ENCODE measurements at regions not wholly inside any gene's neighbourhood (a gene's known extent, or its start where the extent isn't known, plus 50 kb on each side); places are given as distances from the start of the nearest gene placed in this dataset.

GRCh38 chr11:110858547-110858921 lies 146.3 kb upstream of the ARHGAP20 start:
- Histone ChIP-seq H3K27me3 (replicated peaks; ENCODE audit: control insufficient read depth, insufficient read depth, low read length) (no peaks in the 10 kb centered on the region), H3K36me3 (ENCODE audit: control insufficient read depth, insufficient read depth, low read length) (no peaks in the 10 kb centered on the region), H3K4me3 (replicated peaks; ENCODE audit: low read depth, low read length) (no peak overlapping the region)
- DNase-seq (ENCODE audit: extremely low read depth, insufficient read length): peak; percentile 7
- no peak for TF ChIP-seq CTCF (IDR thresholded peaks at IDR 0.05; ENCODE audit: insufficient read depth, low read length, poor library complexity, severe bottlenecking)

GRCh38 chr11:110857892-110858546 lies 145.8 kb upstream of the ARHGAP20 start:
- no peak for DNase-seq (ENCODE audit: extremely low read depth, insufficient read length)
- no peaks in the 10 kb centered on the region for H3K27me3 ChIP-seq (replicated peaks; ENCODE audit: control insufficient read depth, insufficient read depth, low read length)
- no peak for TF ChIP-seq CTCF (IDR thresholded peaks at IDR 0.05; ENCODE audit: insufficient read depth, low read length, poor library complexity, severe bottlenecking)
- H3K36me3 ChIP-seq (ENCODE audit: control insufficient read depth, insufficient read depth, low read length): no peaks in the 10 kb centered on the region
- peak overlapping the region; percentile 8; the same call in 1 of the 2 replicates for H3K4me3 ChIP-seq (replicated peaks; ENCODE audit: low read depth, low read length)

DNA sequence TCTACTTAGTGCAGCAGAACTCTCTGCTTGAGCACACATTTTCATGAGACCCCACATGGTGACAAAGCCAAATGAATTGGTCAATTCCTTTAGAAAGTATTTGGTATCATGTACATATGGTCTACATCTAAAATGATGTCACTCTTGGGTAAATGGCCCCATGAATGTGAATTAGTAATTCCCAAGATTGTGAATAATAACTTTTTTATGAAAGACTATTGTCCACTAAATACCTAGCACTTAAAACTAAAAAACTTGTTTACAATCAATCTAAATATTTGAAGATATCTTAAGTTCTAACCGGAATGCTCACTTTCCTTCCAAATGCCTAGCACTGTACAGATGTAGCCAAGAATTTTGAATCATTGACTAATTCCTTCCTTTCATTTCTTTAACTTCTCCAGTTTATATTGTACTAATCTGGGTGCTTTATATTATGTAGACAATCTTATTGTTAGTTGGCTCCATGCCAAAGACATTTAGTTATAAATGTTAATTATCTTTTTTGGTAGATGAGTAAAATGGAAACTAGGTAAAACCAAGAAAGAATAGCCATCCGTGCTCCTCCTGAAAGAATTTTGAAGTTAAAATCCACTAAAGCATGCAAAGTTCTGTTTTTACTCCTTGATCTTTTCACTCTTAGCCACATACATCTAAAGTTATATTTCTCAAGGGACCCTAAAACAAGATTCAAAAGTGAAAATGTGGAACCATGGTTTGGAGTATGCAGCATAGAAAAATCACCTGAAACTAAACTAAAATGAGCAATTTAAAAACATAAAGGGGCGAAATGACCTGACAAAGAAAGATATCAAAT lies 145.0 kb upstream of the ARHGAP20 start:
- Histone ChIP-seq H3K4me3 (replicated peaks; ENCODE audit: low read depth, low read length) (no peak overlapping the region), H3K36me3 (ENCODE audit: control insufficient read depth, insufficient read depth, low read length) (no peaks in the 10 kb centered on the region), H3K27me3 (replicated peaks; ENCODE audit: control insufficient read depth, insufficient read depth, low read length) (no peaks in the 10 kb centered on the region)
- DNase-seq (ENCODE audit: extremely low read depth, insufficient read length): peak; percentile 37
- TF ChIP-seq CTCF (IDR thresholded peaks at IDR 0.05; ENCODE audit: insufficient read depth, low read length, poor library complexity, severe bottlenecking): no peak

GRCh38 chr11:110856340-110856739 lies 144.1 kb upstream of the ARHGAP20 start:
- TF ChIP-seq CTCF (IDR thresholded peaks at IDR 0.05; ENCODE audit: insufficient read depth, low read length, poor library complexity, severe bottlenecking): no peak
- no peak for DNase-seq (ENCODE audit: extremely low read depth, insufficient read length)
- Histone ChIP-seq H3K4me3 (replicated peaks; ENCODE audit: low read depth, low read length) (no peak overlapping the region), H3K27me3 (replicated peaks; ENCODE audit: control insufficient read depth, insufficient read depth, low read length) (no peaks in the 10 kb centered on the region), H3K36me3 (ENCODE audit: control insufficient read depth, insufficient read depth, low read length) (no peaks in the 10 kb centered on the region)

- no peaks in the 10 kb centered on the region for H3K36me3 ChIP-seq (ENCODE audit: control insufficient read depth, insufficient read depth, low read length)
- no peak for DNase-seq (ENCODE audit: extremely low read depth, insufficient read length)
- H3K4me3 ChIP-seq (replicated peaks; ENCODE audit: low read depth, low read length): no peak overlapping the region
- H3K27me3 ChIP-seq (replicated peaks; ENCODE audit: control insufficient read depth, insufficient read depth, low read length): no peaks in the 10 kb centered on the region
- no peak for TF ChIP-seq CTCF (IDR thresholded peaks at IDR 0.05; ENCODE audit: insufficient read depth, low read length, poor library complexity, severe bottlenecking)
These were observed 143.0 kb upstream of the ARHGAP20 start for GRCh38 chr11:110855191-110855590.
